ENCODE measurements at regions not wholly inside any gene's neighbourhood (a gene's known extent, or its start where the extent isn't known, plus 50 kb on each side); places are given as distances from the start of the nearest gene placed in this dataset.

DNA sequence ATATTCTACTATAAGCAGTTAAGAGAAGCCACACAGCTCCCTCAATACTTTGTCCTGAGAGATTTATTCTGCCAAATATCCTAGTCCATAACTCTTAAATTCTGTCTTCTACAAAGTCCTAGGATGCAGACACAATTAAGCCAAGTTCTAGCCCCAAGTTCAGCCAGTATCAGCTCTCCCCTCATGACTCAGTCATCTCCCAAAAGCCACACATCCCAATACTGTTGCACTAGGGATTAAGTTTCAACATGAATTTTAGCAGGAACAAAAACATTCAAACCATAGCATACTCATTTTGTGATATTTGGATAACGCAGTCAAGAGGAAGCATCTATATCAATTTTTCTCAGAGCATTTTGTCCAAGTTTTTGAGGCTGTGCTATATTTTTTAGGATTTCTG lies 277.4 kb downstream of the FZD1 start:
- Histone ChIP-seq H3K4me1 (replicated peaks in 1 of 2; ENCODE audit: control insufficient read depth in 2 of 2, insufficient read depth in 2 of 2, low read length in 2 of 2) (no peaks in the 10 kb centered on the region), H3K27ac (ENCODE audit: extremely low read depth, low read depth, low read length) (no peak overlapping the region), H3K79me2 (ENCODE audit: control insufficient read depth, insufficient read depth, low read length) (no peaks in the 10 kb centered on the region), H3K4me2 (ENCODE audit: insufficient read depth, low read length) (no peak overlapping the region), H3K9ac (ENCODE audit: insufficient read depth in 1 of 2, low read depth in 2 of 2, low read length in 2 of 2) (no peak overlapping the region), H4K20me1 (replicated peaks; ENCODE audit: control insufficient read depth, insufficient read depth, low read length) (no peaks in the 10 kb centered on the region), H3K36me3 (ENCODE audit: control insufficient read depth, insufficient read depth, low read length) (no peaks in the 10 kb centered on the region), H3K9me1 (ENCODE audit: control insufficient read depth, insufficient read depth, low read length) (no peaks in the 10 kb centered on the region), H2AFZ (ENCODE audit: low read depth, low read length) (no peak overlapping the region), H3K27me3 (ENCODE audit: control insufficient read depth in 2 of 2, insufficient read depth in 2 of 2, low read length in 2 of 2) (peaks cover 0 to 4% of the 10 kb centered on the region in 2 experiments; a peak in 1 of 5 replicates), H3K4me3 (no peak overlapping the region), H3K9me3 (replicated peaks; ENCODE audit: control insufficient read depth, insufficient read depth, low read depth, low read length) (no peaks in the 10 kb centered on the region)
- intact Hi-C loops (cut with micrococcal nuclease) (no loop called here), in situ Hi-C loops (cut with MboI) (no loop called here)
- no peak for ATAC-seq
- no peak for DNase-seq (ENCODE audit: extremely low read depth in 1 of 4, low spot score in 3 of 4)
- TF ChIP-seq EHMT2 (IDR thresholded peaks at IDR 0.05), result no peak
- TF ChIP-seq ZNF263 (CRISPR knock-in tag; IDR thresholded peaks at IDR 0.05; ENCODE audit: borderline replicate concordance), result no peak
- TF ChIP-seq FIP1L1 (IDR thresholded peaks at IDR 0.05; ENCODE audit: low read depth, low read length, poor library complexity, severe bottlenecking), result no peak
- TF ChIP-seq PML (IDR thresholded peaks at IDR 0.05; ENCODE audit: low read length), result no peak
- no peak for TF ChIP-seq NCOA1 (IDR thresholded peaks at IDR 0.05; ENCODE audit: low read depth)
- TF ChIP-seq HIVEP1 (CRISPR knock-in tag; IDR thresholded peaks at IDR 0.05), result no peak
- TF ChIP-seq ZNF12 (CRISPR knock-in tag; IDR thresholded peaks at IDR 0.05), result no peak
- no peak for TF ChIP-seq ZNF444 (CRISPR knock-in tag; IDR thresholded peaks at IDR 0.05)
- TF ChIP-seq SREBF2 (CRISPR knock-in tag; IDR thresholded peaks at IDR 0.05), result no peak
- 0% methylated on average over 1 of the region's 1 CpG for WGBS (ENCODE audit: insufficient coverage, low coverage, missing lambda C conversion rate)
- POLR2A ChIA-PET, result interaction anchor here (1.8 kb wide), 1 partner anchor 14 kb away, joined by 4 read pairs; no protein-coding TSS in a partner anchor
- no TSS peak for BruUV-seq (replicated peaks)
- CTCF ChIA-PET (ENCODE audit: low intra/inter-chr PET ratio), result no interaction called here
- FAIRE-seq, result peak; percentile 64

DNA sequence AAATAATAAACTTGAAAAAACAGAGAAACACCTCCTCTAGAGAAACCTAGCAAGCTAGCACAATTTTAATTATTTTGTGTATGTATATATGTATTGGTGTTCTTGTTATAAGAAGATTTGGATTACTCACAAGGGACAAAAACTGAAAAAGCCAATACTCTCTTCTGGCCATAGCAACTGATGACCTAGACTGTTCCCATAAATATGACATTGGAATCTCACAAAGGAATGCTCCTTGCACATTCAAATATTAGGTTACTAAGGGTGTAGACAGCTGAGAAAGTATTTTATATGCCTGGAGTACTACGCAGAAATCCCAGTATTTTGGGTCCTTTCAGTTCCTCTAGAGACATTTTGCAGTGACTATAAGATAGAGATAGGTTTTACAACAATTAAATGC lies 279.4 kb downstream of the FZD1 start:
- Histone ChIP-seq H3K4me3 (no peak overlapping the region), H3K27me3 (ENCODE audit: control insufficient read depth in 2 of 2, insufficient read depth in 2 of 2, low read length in 2 of 2) (peaks cover 0 to 4% of the 10 kb centered on the region in 2 experiments; a peak in 1 of 5 replicates), H3K27ac (ENCODE audit: extremely low read depth, low read depth, low read length) (no peak overlapping the region), H4K20me1 (replicated peaks; ENCODE audit: control insufficient read depth, insufficient read depth, low read length) (no peaks in the 10 kb centered on the region), H2AFZ (ENCODE audit: low read depth, low read length) (no peak overlapping the region), H3K36me3 (ENCODE audit: control insufficient read depth, insufficient read depth, low read length) (no peaks in the 10 kb centered on the region), H3K9ac (ENCODE audit: insufficient read depth in 1 of 2, low read depth in 2 of 2, low read length in 2 of 2) (no peak overlapping the region), H3K4me1 (replicated peaks in 1 of 2; ENCODE audit: control insufficient read depth in 2 of 2, insufficient read depth in 2 of 2, low read length in 2 of 2) (no peaks in the 10 kb centered on the region), H3K9me3 (replicated peaks; ENCODE audit: control insufficient read depth, insufficient read depth, low read depth, low read length) (no peaks in the 10 kb centered on the region), H3K9me1 (ENCODE audit: control insufficient read depth, insufficient read depth, low read length) (no peaks in the 10 kb centered on the region), H3K79me2 (ENCODE audit: control insufficient read depth, insufficient read depth, low read length) (no peaks in the 10 kb centered on the region), H3K4me2 (ENCODE audit: insufficient read depth, low read length) (no peak overlapping the region)
- no TSS peak for BruUV-seq (replicated peaks)
- ChIA-PET POLR2A (no interaction called here), CTCF (ENCODE audit: low intra/inter-chr PET ratio) (no interaction called here)
- FAIRE-seq (no peak), ATAC-seq (no peak), DNase-seq (ENCODE audit: extremely low read depth in 1 of 4, low spot score in 3 of 4) (no peak)
- intact Hi-C loops (cut with micrococcal nuclease) (no loop called here), in situ Hi-C loops (cut with MboI) (no loop called here)
- WGBS (ENCODE audit: insufficient coverage, low coverage, missing lambda C conversion rate), result 6% methylated on average over 1 of the region's 1 CpG
- TF ChIP-seq ZEB2 (IDR thresholded peaks at IDR 0.05) (no peak), CTCF (IDR thresholded peaks at IDR 0.05 in 2 of 3, conservative IDR thresholded peaks at IDR 0.05 in 1 of 3; ENCODE audit: insufficient read depth in 2 of 3, low read depth in 1 of 3, low read length in 3 of 3) (no peak), KLF16 (IDR thresholded peaks at IDR 0.05) (no peak), HMGN3 (IDR thresholded peaks at IDR 0.05; ENCODE audit: borderline replicate concordance, extremely low read depth, insufficient read length, low read depth, low read length) (no peak), RFX5 (IDR thresholded peaks at IDR 0.05; ENCODE audit: low read depth, low read length) (peak; percentile 69; the same call in 1 of the 2 replicates), NR4A1 (CRISPR knock-in tag; IDR thresholded peaks at IDR 0.05) (no peak), NR4A1 (tag; IDR thresholded peaks at IDR 0.05) (no peak)
